Frontal cortex (tissue), 3 donors: ENCODE measurements at regions not wholly inside any gene's neighbourhood (a gene's known extent, or its start where the extent isn't known, plus 50 kb on each side); places are given as distances from the start of the nearest gene placed in this dataset.

ENCODE experiments used
- DNase-seq, 2 donors: peaks; one replicate each; pipeline ENCODE4 v3.0.0; 2012; ENCODE audit warnings: low spot score in 2 of 2
- FAIRE-seq: peaks from 2 replicates; lab custom pipeline; 2012; peaks lifted over from hg19 to GRCh38; lab: Jason Lieb, UNC
- donor health status: control.
- donor health status: control.
- donor health status: control.

- DNase-seq (no peak), FAIRE-seq (no peak)
These were observed 147.4 kb downstream of the CYLD start for GRCh38 chr16:50889276-50889675.

DNA sequence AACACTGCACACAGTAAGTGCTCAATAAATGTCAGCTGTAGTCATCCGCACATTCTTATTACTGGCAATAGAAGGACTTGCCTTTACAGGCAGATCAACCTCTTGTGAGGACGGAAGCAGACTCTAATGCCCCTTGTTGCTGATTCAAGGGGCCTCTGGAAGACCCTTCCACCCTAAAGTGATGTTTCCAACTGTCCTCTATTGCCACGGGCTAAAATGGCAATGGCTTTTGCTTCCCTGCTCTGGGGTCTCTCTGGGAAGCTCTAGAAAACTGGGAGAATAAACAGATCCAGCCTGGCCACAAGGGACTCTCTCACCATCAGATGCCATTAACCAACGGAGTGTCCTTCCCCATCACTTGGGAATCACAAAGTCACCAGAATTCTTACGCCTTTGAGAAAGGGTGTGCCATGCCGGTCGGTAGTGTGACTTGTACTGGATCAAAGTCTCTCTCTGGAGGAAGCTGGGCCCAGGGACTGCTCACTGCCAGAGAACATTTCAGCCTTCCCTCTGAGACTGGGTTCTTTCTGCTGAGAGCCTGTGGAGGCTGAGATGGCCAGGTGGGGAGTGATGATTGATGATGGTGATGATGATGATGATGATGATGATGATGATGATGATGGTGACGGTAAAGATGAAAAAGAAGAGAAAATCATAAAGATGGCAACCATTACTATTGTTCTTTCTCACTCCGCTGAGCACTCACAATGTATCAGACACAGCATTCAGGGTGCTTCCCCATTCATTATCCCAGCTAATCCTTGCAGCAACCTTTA is 146.8 kb downstream of the CYLD start:
- FAIRE-seq (no peak), DNase-seq (no peak)

- DNase-seq: no peak
- no peak for FAIRE-seq
These were observed 145.8 kb downstream of the CYLD start for GRCh38 chr16:50887500-50888298.

DNA sequence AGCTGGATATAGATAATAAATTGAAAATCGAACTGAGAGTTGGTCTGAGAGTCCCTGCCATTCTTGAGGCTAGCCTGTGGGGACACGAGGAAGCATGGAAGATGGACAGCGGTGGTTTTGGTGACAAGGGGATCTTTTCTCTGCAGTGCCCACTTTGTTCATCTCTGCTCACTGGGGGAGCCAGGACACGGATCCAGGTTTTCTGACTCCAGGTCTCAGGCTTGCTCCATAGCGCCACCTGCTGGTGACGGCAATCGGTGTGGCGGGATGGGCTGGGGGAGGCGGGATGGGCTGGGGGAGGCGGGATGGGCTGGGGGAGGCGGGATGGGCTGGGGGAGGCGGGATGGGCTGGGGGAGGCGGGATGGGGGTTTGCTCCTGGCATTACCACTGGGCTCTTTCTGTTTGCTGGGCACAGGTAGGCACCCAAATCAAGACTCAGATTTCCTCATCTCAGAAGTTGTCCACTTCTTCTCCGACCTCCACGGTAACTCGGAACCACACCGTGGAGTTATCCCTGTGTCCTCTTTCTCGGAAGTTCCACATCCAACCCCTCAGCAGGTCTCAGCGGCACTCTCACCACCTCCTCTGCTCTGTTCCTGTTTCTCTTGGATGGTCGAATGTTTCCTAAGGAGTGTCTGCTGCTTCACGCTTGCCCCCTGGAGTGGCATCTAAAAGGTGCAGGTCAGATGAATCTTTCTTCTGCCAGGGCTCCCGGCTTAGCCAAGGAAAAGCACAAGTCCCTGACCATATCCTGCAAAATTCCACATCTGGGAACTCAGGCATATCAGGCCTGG is 142.4 kb downstream of the CYLD start:
- DNase-seq (no peak), FAIRE-seq (no peak)

DNA sequence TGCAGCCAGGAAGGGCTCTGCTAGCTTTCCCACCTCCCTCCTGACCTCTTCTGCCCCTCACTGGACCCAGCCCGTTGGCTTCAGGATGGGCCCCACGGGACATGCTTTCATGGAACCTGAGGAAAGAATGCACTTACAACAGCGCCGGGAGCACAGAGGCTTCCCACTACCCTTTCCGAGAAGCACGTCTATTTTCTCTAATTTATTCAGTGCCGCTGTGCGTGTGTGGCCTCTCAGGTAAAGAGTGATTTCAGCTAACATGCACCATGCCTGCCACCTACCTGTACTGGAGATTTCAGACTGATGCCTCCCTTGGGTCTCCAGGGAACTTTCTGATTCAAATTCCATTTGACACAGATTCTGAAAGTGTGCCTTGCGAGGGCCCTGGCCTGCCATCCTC is 140.1 kb downstream of the CYLD start:
- DNase-seq (no peak), FAIRE-seq (no peak)

DNA sequence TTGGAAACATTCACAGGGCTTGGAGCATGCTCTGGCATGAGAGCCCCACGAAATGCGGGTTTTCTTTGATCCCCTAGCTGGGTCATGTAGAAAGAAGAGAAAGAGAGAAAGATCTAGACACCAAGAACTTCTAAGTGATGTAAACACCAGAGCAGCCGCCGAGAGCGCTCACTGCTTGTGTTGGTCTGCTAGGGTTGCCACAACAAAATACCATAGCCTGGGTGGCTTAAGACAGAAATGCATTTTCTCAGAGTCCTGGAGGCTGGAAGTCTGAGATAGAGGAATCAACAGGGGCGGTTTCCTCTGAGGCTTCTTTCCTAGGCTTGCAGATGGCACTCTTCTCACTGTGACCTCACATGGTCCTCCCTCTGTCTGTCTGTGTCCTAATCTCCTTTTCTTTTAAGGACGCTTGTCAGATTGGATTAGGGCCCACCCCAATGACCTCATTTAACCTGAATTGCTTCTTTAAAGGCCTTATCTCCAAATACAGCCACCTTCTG is 139.5 kb downstream of the CYLD start:
- DNase-seq: no peak
- no peak for FAIRE-seq

GRCh38 chr16:50880926-50881325 is 139.0 kb downstream of the CYLD start:
- no peak for FAIRE-seq

DNA sequence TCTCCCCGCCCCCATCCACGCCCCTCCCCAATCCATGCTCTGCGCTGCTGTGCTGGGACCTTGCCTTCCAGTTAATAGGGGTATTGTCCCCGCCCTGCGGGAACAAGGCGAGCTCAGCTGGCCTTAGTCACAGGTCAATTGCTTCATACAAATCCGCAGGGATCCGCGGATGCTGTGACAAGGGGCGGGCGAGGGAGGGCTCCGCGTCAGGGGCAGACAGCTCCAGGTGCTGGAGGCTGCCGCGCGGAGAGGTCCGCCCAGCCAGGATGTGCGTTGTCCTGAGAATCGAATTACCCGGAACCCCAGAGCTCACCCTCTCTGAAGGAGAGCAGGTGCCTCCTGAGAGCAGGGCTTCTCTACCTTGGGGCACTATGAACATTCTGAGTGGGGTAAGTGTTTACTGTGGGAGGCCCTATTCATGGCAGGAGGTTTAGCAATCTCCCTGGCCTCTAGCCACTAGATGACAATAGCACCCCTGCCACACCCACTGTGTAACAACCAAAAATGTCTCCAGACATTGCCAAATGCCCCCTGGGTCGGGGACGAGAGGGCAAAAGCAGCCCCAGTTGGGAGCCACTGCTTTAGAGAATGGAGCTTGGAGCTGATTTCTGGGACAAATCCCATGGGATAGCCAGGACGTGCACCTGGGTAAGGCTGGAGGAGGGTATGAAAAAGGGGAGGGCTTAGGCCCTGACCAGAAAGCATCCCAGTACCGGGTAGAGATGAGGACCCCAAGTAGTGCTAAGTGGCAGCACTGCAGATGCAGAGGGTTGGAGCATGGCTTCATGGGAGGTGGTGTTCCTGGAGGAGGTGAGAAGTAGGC is 138.2 kb downstream of the CYLD start:
- DNase-seq (peak in 1 of 2 donors; percentile 34), FAIRE-seq (no peak)

More at GRCh38 chr16:50880926-50881325, 139.0 kb downstream of the CYLD start:
- no peak for DNase-seq

DNA sequence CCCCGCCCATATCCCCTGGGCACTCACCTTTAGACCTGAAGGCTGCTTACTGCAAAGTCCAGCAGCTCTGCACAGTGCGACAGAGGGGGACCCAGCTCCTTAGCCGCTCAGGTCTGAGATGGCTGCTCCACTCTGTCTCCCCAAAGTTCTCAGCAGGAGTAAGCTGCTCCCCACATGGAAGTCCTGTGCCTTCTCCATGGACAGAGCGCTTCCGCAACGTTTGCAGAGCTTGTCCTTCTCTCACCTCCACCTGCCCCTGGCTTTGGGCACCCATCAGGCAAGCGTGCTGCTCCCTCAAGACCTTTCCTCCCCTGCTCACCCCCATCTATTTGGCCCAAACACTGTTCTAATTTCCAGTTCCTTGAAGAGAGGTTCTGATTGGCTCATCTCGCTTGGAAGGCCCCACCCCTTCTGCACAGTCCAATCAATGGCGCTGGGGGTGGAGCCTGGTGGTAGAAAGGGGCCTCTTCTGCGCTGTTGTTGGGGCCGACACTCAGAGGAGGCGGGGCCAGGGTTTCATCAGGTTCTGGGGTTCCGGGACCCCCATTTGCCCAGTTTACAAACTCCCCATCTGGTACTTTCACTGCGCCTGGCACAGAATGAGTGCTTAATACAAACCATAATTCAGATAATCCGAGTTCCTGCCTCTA is 137.2 kb downstream of the CYLD start:
- DNase-seq (no peak), FAIRE-seq (no peak)

GRCh38 chr16:50878536-50878935 is 136.7 kb downstream of the CYLD start:
- no peak for DNase-seq
- FAIRE-seq: no peak

DNA sequence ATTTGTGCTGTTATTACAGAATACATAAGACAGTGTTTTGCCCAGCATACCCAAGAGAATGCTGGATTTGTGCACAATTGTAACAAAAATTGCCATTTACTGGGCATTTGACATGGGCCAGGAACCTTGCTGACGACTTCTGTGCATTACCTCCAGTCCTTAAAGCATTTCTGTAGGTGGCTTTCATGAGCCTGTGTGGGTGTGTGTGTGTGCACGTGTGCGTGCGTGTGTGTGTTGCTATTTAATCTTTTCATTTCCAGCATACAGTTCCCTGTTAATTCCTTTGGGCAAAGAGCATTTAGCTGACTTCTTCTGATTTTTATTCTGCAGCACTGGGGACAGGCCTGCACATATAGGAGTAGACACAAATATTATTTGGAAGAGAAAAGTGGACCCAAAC is 134.4 kb downstream of the CYLD start:
- FAIRE-seq (no peak), DNase-seq (no peak)

GRCh38 chr16:50868577-50868976 is 126.7 kb downstream of the CYLD start:
- no peak for FAIRE-seq
- no peak for DNase-seq

- DNase-seq: no peak
- FAIRE-seq: no peak
These were observed 124.9 kb downstream of the CYLD start for GRCh38 chr16:50866806-50867205.

GRCh38 chr16:50864386-50864785 is 122.5 kb downstream of the CYLD start:
- FAIRE-seq: no peak
- DNase-seq: no peak

- no peak for FAIRE-seq
These were observed 121.8 kb downstream of the CYLD start for GRCh38 chr16:50863644-50864144.

DNA sequence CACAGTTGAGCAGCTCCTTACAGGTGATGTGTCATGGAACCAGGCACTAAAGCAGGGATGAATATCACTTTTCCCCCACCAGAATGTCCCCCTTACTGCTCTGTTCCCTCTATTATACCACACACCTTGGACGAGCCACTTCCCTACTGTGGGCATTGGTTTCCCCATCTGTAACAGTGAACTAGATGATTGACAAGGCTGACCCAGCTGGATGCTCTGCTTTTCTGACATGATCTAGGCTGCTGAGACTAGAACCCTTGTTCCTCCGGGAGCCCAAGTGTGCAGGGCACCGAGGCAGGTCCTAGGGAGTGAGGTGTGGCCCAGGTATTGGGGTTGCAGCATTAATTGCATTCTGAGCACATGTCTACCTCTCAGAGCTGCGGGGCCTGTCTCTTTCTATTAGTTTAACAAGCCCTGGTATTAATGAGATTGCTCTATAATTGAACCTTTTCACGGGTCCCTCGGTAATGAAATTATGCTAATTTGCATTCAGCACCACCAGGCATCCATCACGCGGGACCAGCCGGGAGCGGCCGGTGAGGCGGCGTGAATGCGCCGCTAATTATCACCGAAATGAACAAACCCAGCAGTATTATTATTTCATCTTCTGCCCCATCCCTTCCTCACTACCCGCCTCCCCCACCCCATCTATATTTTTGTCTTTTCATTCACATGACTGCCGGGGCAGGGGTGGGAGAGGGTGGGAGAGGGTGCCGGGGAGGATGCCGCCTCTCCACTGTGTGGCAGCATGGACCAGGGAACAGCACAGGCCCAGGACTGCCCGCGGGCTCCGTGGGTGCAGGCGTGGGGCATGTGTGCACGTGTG is 121.1 kb downstream of the CYLD start:
- no peak for FAIRE-seq
- DNase-seq: peak in 1 of 2 donors; percentile 57

More at GRCh38 chr16:50863644-50864144, 121.8 kb downstream of the CYLD start:
- DNase-seq: no peak

- DNase-seq: peak in 1 of 2 donors; percentile 43
- no peak for FAIRE-seq
These were observed 120.1 kb downstream of the CYLD start for GRCh38 chr16:50861970-50862411.

- DNase-seq (no peak), FAIRE-seq (no peak)
These were observed 119.6 kb downstream of the CYLD start for GRCh38 chr16:50861451-50861850.
